Erythroblast (primary cell): ENCODE measurements at regions not wholly inside any gene's neighbourhood (a gene's known extent, or its start where the extent isn't known, plus 50 kb on each side); places are given as distances from the start of the nearest gene placed in this dataset.

Experiments
- GATA1 ChIP-seq: IDR thresholded peaks from 2 replicates; pipeline ENCODE4 v1.6.1; 2011; ENCODE audit warnings: low read depth, mild to moderate bottlenecking, control low read depth, low read length, moderate library complexity
- POLR2A ChIP-seq: IDR thresholded peaks from 2 replicates; pipeline ENCODE4 v1.6.1; 2011; ENCODE audit warnings: mild to moderate bottlenecking, low read length

DNA sequence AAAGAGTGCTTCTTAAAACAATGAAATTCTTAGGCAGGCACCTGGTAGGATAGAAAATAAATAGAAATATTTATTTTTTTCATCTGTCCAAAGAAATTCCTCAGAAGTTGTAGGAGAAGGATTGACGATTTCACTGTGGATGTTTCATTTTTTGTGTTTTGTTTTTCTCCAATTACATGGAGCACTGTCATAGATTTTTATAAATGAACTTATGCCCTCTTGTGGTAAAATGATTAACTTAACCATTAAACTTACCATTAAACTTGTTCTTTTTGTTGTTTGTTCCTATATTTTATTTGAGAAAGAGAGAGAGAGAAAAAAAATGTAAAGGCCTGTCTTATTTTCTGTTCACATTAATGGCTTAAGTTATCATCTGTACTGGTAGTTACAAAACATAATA, 339.2 kb downstream of the PRR16 start:
- no peak for TF ChIP-seq POLR2A
- no peak for TF ChIP-seq GATA1
